HepG2 (cell line): ENCODE measurements at regions not wholly inside any gene's neighbourhood (a gene's known extent, or its start where the extent isn't known, plus 50 kb on each side); places are given as distances from the start of the nearest gene placed in this dataset.

Experiments used
- ATAC-seq: fragments of 200-7000 bp; cut with Tn5 transposase; 3 replicates; pipeline ENCODE4 v1.9.1; 2020; ENCODE audit warnings: mild to moderate bottlenecking, moderate library complexity
- BruUV-seq: library from RNA; stranded (reverse); fragments of 400-500 nt; replicated peaks from 2 replicates; lab custom pipeline; 2021; lab: Mats Ljungman, UMichigan
- CTCF ChIA-PET: fragments of 300-600 bp; formaldehyde crosslinking; extraction: SDS; loops from one replicate; lab custom pipeline; 2021; ENCODE audit warnings: low total read pairs, inconsistent platforms, low intra/inter-chr PET ratio; lab: Yijun Ruan, JAX
- POLR2A ChIA-PET: fragments of 350-600 bp; sonication (Branson Sonifier 250); formaldehyde crosslinking; loops from one replicate; lab custom pipeline; 2020; ENCODE audit warnings: antibody characterized with exemption, inconsistent platforms; lab: Yijun Ruan, JAX
- DNase-seq: peaks from one replicate; pipeline ENCODE4 v3.0.0-alpha.2; 2015; ENCODE audit warnings: low spot score
- FAIRE-seq: peaks from 3 replicates; lab custom pipeline; 2011; peaks lifted over from hg19 to GRCh38; lab: Jason Lieb, UNC
- H2AFZ ChIP-seq: one replicate; pipeline ENCODE4 v1.6.1; 2011; ENCODE audit warnings: low read length, inconsistent platforms
- H3K27ac ChIP-seq: fragments of 300-600 bp; 3 replicates; pipeline ENCODE4 v1.8.0; 2011; ENCODE audit warnings: mixed run types, mild to moderate bottlenecking, mixed read lengths, low read length, inconsistent platforms; ENCODE audit not compliant: insufficient read depth; ENCODE audit errors: extremely low read length
- H3K27me3 ChIP-seq, 2 experiments: fragments of 200-600 bp in 1 of 2; 2 replicates in 1 of 2; 3 replicates in 1 of 2; pipeline versions ENCODE4 v1.6.0 to v1.8.0; 2011; ENCODE audit warnings: low read length in 2 of 2, mild to moderate bottlenecking in 2 of 2, moderate library complexity in 2 of 2, inconsistent platforms in 1 of 2; ENCODE audit not compliant: insufficient read depth in 2 of 2, control insufficient read depth in 1 of 2
- H3K36me3 ChIP-seq, 2 experiments: fragments of 200-600 bp in 1 of 2; replicated peaks in 1 of 2; 2 replicates in 1 of 2; 3 replicates in 1 of 2; pipeline versions ENCODE4 v1.5.1 to v1.8.0; 2011; ENCODE audit warnings: low read length in 2 of 2, inconsistent platforms in 1 of 2; ENCODE audit not compliant: insufficient read depth in 2 of 2, control insufficient read depth in 1 of 2
- H3K4me1 ChIP-seq: 2 replicates; pipeline ENCODE4 v1.5.1; 2012; ENCODE audit warnings: low read length, inconsistent platforms; ENCODE audit not compliant: insufficient read depth
- H3K4me2 ChIP-seq: 2 replicates; pipeline ENCODE4 v1.6.0; 2011; ENCODE audit warnings: low read depth, low read length, inconsistent platforms
- H3K4me3 ChIP-seq, 3 experiments: fragments of 200-600 bp in 1 of 3; sonication (generic), shearing (Covaris generic) in 1 of 3; replicated peaks in 1 of 3; 2 replicates each; pipeline ENCODE4 v1.5.1; 2011 to 2016; ENCODE audit warnings: low read length in 3 of 3, inconsistent platforms in 2 of 3, low read depth in 2 of 3, mild to moderate bottlenecking in 2 of 3, control low read depth in 1 of 3, mixed read lengths in 1 of 3; ENCODE audit not compliant: insufficient read depth in 1 of 3
- H3K79me2 ChIP-seq: one replicate; pipeline ENCODE4 v1.6.1; 2011; ENCODE audit warnings: low read length, inconsistent platforms; ENCODE audit not compliant: insufficient read depth
- H3K9ac ChIP-seq: 2 replicates; pipeline ENCODE4 v1.6.0; 2011; ENCODE audit warnings: mild to moderate bottlenecking, low read depth, low read length, inconsistent platforms; ENCODE audit not compliant: insufficient read depth
- H3K9me3 ChIP-seq: 2 replicates; pipeline ENCODE4 v1.5.1; 2012; ENCODE audit warnings: mild to moderate bottlenecking, low read length
- H4K20me1 ChIP-seq: 2 replicates; pipeline ENCODE4 v1.6.0; 2011; ENCODE audit warnings: inconsistent platforms, mild to moderate bottlenecking, low read length, moderate library complexity; ENCODE audit not compliant: insufficient read depth
- GATAD2A ChIP-seq: IDR thresholded peaks from 2 replicates; pipeline ENCODE4 v1.6.1; 2016
- IKZF4 ChIP-seq: sonication (generic); formaldehyde crosslinking; IDR thresholded peaks from 2 replicates; pipeline ENCODE4 v1.5.1; 2020; ENCODE audit warnings: borderline replicate concordance, mild to moderate bottlenecking, low read depth, missing genetic modification reagents; ENCODE audit errors: not compliant biosample characterization
- KDM6A ChIP-seq: IDR thresholded peaks from 2 replicates; pipeline ENCODE4 v1.6.1; 2016; ENCODE audit warnings: low read depth
- MBD4 ChIP-seq: IDR thresholded peaks from 2 replicates; pipeline ENCODE4 v1.6.1; 2012; ENCODE audit warnings: low read length, inconsistent platforms, borderline replicate concordance
- MIER3 ChIP-seq: IDR thresholded peaks from 2 replicates; pipeline ENCODE4 v1.6.1; 2016; ENCODE audit warnings: missing compliant biosample characterization, borderline replicate concordance
- NFE2L2 ChIP-seq: fragments of 150-350 bp; IDR thresholded peaks from 2 replicates; pipeline ENCODE4 v1.6.1; 2014; ENCODE audit warnings: low read length
- NPAS2 ChIP-seq: sonication (generic); formaldehyde crosslinking; IDR thresholded peaks from 2 replicates; pipeline ENCODE4 v1.8.0; 2022; ENCODE audit warnings: mild to moderate bottlenecking, missing genetic modification reagents, borderline replicate concordance
- POLR2AphosphoS5 ChIP-seq: IDR thresholded peaks from 2 replicates; pipeline ENCODE4 v1.6.1; 2012; ENCODE audit warnings: low read depth, low read length
- RCOR2 ChIP-seq: IDR thresholded peaks from 2 replicates; pipeline ENCODE4 v1.6.1; 2016; ENCODE audit warnings: missing biosample characterization, missing genetic modification reagents
- RFX3 ChIP-seq: IDR thresholded peaks from 2 replicates; pipeline ENCODE4 v1.6.1; 2016; ENCODE audit warnings: missing biosample characterization, missing genetic modification reagents
- ZBTB21 ChIP-seq: sonication (generic); formaldehyde crosslinking; IDR thresholded peaks from 2 replicates; pipeline ENCODE4 v1.4.0; 2020; ENCODE audit warnings: missing genetic modification reagents
- ZBTB3 ChIP-seq: sonication (generic); formaldehyde crosslinking; IDR thresholded peaks from 2 replicates; pipeline ENCODE4 v1.4.0; 2020; ENCODE audit warnings: low read depth, mild to moderate bottlenecking, moderate library complexity, missing genetic modification reagents, borderline replicate concordance
- ZBTB7A ChIP-seq: sonication (generic); formaldehyde crosslinking; IDR thresholded peaks from 2 replicates; pipeline ENCODE4 v1.8.0; 2022; ENCODE audit warnings: mild to moderate bottlenecking, missing genetic modification reagents
- ZKSCAN8 ChIP-seq: IDR thresholded peaks from 2 replicates; pipeline ENCODE4 v1.6.1; 2016; ENCODE audit warnings: borderline replicate concordance, missing genetic modification reagents, missing compliant biosample characterization
- ZNF562 ChIP-seq: sonication (generic); formaldehyde crosslinking; IDR thresholded peaks from 2 replicates; pipeline ENCODE4 v1.8.0; 2022; ENCODE audit warnings: missing genetic modification reagents, borderline replicate concordance
- ZNF564 ChIP-seq: sonication (generic); formaldehyde crosslinking; IDR thresholded peaks from 2 replicates; pipeline ENCODE4 v1.8.1; 2023; ENCODE audit warnings: mild to moderate bottlenecking, missing genetic modification reagents
- ZNF777 ChIP-seq: sonication (generic); formaldehyde crosslinking; IDR thresholded peaks from 2 replicates; pipeline ENCODE4 v1.4.0; 2020; ENCODE audit warnings: missing genetic modification reagents
- ZSCAN20 ChIP-seq: sonication (generic); formaldehyde crosslinking; IDR thresholded peaks from 2 replicates; pipeline ENCODE4 v1.4.0; 2020; ENCODE audit warnings: missing genetic modification reagents, mild to moderate bottlenecking, borderline replicate concordance
- WGBS: methylation state at CpG from one replicate; pipeline ENCODE4 v1.1.6; 2017; ENCODE audit warnings: low lambda C conversion rate; 5-methylcytosine and 5-hydroxymethylcytosine counted together
- in situ Hi-C: cut with HindIII; loops from 2 replicates; pipeline ENCODE4 v1.10.0; 2017; ENCODE audit warnings: low pct_unique_long_range_greater_than_20kb; ENCODE audit not compliant: extremely low pct_ligation_motif_present
- intact Hi-C: fragments of 100-400 bp; cut with micrococcal nuclease; formaldehyde crosslinking; loops from one replicate; pipeline ENCODE4 v1.10.0; 2022; ENCODE audit not compliant: unreplicated experiment
- TF ChIP-seq, protein P1 (sequence below): sonication (generic); formaldehyde crosslinking; IDR thresholded peaks from 2 replicates; pipeline ENCODE4 v1.4.0; 2020; ENCODE audit warnings: missing genetic modification reagents
- TF ChIP-seq, protein P2 (sequence below): sonication (generic); formaldehyde crosslinking; conservative IDR thresholded peaks from 2 replicates; pipeline ENCODE4 v1.4.0; 2020; ENCODE audit warnings: missing genetic modification reagents
- TF ChIP-seq, protein P3 (sequence below): IDR thresholded peaks from 2 replicates; pipeline ENCODE4 v1.6.1; 2016; ENCODE audit warnings: missing biosample characterization, missing genetic modification reagents, low read depth
- TF ChIP-seq, protein P4 (sequence below): sonication (generic); formaldehyde crosslinking; IDR thresholded peaks from 2 replicates; pipeline ENCODE4 v1.8.0; 2022; ENCODE audit warnings: missing genetic modification reagents, low read depth, mild to moderate bottlenecking, borderline replicate concordance

DNA sequence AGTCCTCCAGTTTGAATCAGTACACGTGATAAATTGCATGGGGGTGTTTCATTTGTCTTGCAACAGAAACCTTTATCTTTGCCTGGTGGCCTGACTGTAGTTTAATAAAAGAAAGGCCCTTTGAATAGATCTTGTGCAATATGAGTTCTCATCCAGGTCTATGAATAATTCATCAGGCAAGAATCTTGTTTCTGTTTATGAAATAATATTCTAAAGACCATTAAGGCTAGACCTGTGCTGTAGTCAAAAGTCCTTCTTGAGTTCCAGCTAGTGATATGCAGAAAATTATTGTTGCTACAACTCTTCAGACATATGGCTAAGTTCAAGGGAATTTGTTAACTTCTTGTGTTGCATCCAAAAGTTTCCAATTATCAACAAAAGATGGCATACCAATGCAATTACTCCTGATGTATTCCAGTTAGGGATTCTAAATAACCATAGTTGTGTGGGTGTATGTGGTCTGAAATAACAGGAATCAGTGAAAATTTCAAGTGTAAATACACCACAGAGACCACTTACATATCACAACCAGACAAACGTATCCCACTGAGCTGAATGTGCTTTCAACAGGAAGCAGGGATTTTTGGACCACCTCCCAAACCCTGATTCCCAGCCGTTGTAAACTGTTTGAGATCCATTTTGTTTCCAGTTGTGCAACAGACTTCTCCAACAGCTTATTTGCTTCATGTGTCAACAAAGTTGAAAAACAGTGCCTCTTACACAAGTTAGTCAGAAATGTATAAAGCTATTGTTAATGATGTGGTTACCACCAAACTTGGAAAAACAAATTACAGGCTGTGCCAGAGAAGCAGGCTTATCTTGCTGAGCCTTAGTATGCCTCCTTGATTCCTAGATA is 54.7 kb upstream of the BICC1 start:
- peaks cover 44% of the 10 kb centered on the region for H3K4me1 ChIP-seq
- peak; percentile 56 for FAIRE-seq
- peak overlapping the region; percentile 45 for H3K27ac ChIP-seq
- peak overlapping the region; percentile 36; the same call in 1 of the 2 replicates for H3K9ac ChIP-seq
- BruUV-seq, result no TSS peak
- ATAC-seq, result peak; percentile 67
- CTCF ChIA-PET, result no interaction called here
- no peaks in the 10 kb centered on the region for H3K36me3 ChIP-seq
- H3K9me3 ChIP-seq, result 0 out of 2 replicates have a peak, but pooled peaks cover 5% of the 10 kb centered on the region
- H3K27me3 ChIP-seq, result no peaks in the 10 kb centered on the region; a peak in 1 of 5 replicates
- POLR2A ChIA-PET, result interaction anchor here (1.4 kb wide), 1 partner anchor 10 kb away, joined by 20 read pairs; no protein-coding TSS in a partner anchor
- no peaks in the 10 kb centered on the region for H3K79me2 ChIP-seq
- DNase-seq, result peak; percentile 92
- 8% methylated on average over 3 of the region's 3 CpGs for WGBS
- intact Hi-C loops (no loop called here), in situ Hi-C loops (no loop called here)
- H4K20me1 ChIP-seq, result no peaks in the 10 kb centered on the region
- peak overlapping the region; percentile 47 for H3K4me2 ChIP-seq
- H3K4me3 ChIP-seq, result no peak overlapping the region
- H2AFZ ChIP-seq, result no peak overlapping the region
- TF ChIP-seq ZBTB7A (CRISPR knock-in tag) (no peak), MBD4 (no peak), ZNF562 (CRISPR knock-in tag) (no peak), ZSCAN20 (CRISPR knock-in tag) (no peak), ZBTB21 (no peak), NFE2L2 (no peak), ZKSCAN8 (CRISPR knock-in tag) (peak; percentile 34; the same call in 1 of the 2 replicates), KDM6A (CRISPR knock-in tag) (no peak), NPAS2 (CRISPR knock-in tag) (no peak), GATAD2A (peak; percentile 91), RFX3 (CRISPR knock-in tag) (no peak), POLR2AphosphoS5 (no peak), ZNF564 (no peak), MIER3 (CRISPR knock-in tag) (0 out of 2 replicates have a peak, but pooled peaks have one; percentile 27), ZNF777 (CRISPR knock-in tag) (no peak), RCOR2 (CRISPR knock-in tag) (no peak), ZBTB3 (CRISPR knock-in tag) (no peak), IKZF4 (CRISPR knock-in tag) (no peak)
- TF ChIP-seq, protein P1, sequence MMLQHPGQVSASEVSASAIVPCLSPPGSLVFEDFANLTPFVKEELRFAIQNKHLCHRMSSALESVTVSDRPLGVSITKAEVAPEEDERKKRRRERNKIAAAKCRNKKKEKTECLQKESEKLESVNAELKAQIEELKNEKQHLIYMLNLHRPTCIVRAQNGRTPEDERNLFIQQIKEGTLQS, result no peak
- TF ChIP-seq, protein P2, sequence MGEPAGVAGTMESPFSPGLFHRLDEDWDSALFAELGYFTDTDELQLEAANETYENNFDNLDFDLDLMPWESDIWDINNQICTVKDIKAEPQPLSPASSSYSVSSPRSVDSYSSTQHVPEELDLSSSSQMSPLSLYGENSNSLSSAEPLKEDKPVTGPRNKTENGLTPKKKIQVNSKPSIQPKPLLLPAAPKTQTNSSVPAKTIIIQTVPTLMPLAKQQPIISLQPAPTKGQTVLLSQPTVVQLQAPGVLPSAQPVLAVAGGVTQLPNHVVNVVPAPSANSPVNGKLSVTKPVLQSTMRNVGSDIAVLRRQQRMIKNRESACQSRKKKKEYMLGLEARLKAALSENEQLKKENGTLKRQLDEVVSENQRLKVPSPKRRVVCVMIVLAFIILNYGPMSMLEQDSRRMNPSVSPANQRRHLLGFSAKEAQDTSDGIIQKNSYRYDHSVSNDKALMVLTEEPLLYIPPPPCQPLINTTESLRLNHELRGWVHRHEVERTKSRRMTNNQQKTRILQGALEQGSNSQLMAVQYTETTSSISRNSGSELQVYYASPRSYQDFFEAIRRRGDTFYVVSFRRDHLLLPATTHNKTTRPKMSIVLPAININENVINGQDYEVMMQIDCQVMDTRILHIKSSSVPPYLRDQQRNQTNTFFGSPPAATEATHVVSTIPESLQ, result no peak
- TF ChIP-seq, protein P3, sequence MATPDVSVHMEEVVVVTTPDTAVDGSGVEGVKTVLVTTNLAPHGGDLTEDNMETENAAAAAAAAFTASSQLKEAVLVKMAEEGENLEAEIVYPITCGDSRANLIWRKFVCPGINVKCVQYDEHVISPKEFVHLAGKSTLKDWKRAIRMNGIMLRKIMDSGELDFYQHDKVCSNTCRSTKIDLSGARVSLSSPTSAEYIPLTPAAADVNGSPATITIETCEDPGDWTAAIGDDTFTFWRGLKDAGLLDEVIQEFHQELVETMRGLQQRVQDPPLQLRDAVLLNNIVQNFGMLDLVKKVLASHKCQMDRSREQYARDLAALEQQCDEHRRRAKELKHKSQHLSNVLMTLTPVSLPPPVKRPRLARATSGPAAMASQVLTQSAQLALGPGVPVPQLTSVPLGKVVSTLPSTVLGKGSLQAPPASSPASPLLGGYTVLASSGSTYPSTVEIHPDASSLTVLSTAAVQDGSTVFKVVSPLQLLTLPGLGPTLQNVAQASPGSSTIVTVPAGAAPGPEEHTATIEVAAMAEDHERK (CRISPR knock-in tag), result no peak
- TF ChIP-seq, protein P4, sequence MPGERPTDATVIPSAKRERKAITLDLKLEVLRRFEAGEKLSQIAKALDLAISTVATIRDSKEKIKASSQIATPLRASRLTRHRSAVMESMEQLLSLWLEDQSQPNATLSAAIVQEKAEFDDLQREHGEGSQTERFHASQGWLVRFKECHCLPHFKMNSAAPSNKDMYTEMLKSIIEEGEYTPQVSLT, result no peak
